ENCODE measurements at regions not wholly inside any gene's neighbourhood (a gene's known extent, or its start where the extent isn't known, plus 50 kb on each side); places are given as distances from the start of the nearest gene placed in this dataset.

GRCh38 chr6:26205625-26206574, 118.7 kb downstream of the HFE start:
- TF ChIP-seq CTCF (IDR thresholded peaks at IDR 0.05) (no peak), ZFX (IDR thresholded peaks at IDR 0.05; ENCODE audit: borderline replicate concordance) (no peak)

Data from 22Rv1 (cell line).